GM12875 (cell line): ENCODE measurements at regions not wholly inside any gene's neighbourhood (a gene's known extent, or its start where the extent isn't known, plus 50 kb on each side); places are given as distances from the start of the nearest gene placed in this dataset.

Experiments used
- H3K4me3 ChIP-seq: one replicate; pipeline ENCODE4 v1.5.1; 2011; ENCODE audit warnings: low read depth, low read length, control low read depth
- CTCF ChIP-seq: IDR thresholded peaks from 2 replicates; pipeline ENCODE4 v1.5.1; 2011; ENCODE audit warnings: low read depth, mild to moderate bottlenecking, control low read depth, inconsistent platforms, low read length, moderate library complexity, borderline replicate concordance; ENCODE audit not compliant: insufficient read depth

DNA sequence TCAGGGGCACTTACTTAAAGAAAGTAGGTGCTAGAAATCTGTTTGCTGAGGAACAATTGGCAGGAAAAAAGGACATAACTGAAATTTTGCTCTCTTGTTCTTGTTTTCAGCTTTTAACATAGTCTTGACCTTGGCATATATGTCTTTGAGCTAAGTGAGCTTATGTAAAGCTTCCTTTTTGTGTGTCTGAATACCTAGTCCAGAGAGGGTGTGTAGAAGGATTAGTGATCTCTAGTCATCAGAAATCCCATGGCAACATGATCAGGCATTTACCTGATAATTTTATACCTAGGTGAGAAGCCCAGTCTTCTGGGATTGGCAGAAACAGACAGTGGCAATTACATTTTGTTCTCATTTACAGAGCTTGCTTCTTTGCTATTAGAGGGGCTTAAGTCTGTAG is 166.1 kb downstream of the SNAPC1 start:
- TF ChIP-seq CTCF: no peak
- H3K4me3 ChIP-seq: no peak overlapping the region

DNA sequence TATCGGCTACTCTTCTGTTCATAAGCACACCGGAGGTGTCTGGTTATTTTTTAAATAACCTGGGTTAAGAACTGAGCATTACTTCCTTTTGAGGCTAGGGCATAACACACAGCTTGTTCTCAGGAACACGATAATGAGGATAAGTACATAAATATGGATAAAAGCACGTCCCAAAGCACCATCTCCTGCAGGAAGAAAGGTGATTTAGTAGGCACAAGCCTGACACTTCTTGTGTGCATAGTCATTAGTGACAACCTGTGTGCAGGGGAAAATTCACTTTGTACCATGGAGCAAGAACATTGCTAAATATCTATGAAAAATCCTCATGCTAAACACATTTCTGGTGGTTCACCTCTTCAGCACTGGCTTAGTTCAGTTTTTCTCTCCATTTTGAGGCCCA is 166.5 kb downstream of the SNAPC1 start:
- TF ChIP-seq CTCF: no peak
- H3K4me3 ChIP-seq: no peak overlapping the region

DNA sequence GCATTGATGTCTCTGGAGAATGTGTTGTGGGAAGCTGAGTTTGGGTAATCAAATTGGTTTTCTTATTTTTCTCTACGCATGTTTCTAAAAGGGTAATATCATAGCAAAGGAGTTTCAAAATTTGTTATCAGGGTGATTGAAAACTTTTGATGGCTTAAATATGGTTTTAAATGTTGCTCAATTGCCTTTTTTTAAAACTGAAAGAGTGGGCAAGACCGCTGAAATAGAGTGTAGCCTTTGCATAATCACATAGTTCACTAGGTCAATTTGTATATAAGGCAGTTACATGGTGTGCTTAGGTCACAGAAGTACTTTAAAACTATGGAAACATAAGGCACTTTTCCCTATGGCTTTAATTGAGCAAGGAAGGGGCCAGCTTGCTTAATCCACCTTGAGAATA is 167.4 kb downstream of the SNAPC1 start:
- TF ChIP-seq CTCF: no peak

GRCh38 chr14:61930101-61930857 is 168.1 kb downstream of the SNAPC1 start:
- H3K4me3 ChIP-seq: no peak overlapping the region

More for the DNA sequence above, 167.4 kb downstream of the SNAPC1 start:
- H3K4me3 ChIP-seq: no peak overlapping the region

DNA sequence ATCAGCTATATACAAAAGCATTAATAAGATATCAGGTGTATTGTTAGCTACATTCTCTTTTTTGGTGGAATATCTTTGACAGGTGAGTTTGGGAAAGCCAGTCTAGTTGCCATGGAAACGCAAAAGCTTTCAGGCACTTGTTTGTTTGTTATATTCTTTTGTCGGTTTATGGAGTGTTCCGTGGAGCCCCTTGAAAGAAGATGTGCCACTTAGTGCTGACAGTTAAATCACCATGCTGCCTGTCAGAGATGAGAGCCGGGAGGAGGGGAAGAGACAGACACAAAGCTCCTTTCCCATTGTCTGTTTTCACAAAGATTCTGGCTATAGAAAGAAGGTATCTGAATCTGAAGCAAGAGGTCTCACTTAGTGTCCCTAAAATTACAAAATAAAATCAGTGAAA is 170.8 kb downstream of the SNAPC1 start:
- TF ChIP-seq CTCF: no peak
- H3K4me3 ChIP-seq: no peak overlapping the region

More at GRCh38 chr14:61930101-61930857, 168.1 kb downstream of the SNAPC1 start:
- TF ChIP-seq CTCF: no peak

- H3K4me3 ChIP-seq: no peak overlapping the region
- TF ChIP-seq CTCF: no peak
Measured at GRCh38 chr14:61934385-61934784, 172.2 kb downstream of the SNAPC1 start.

- H3K4me3 ChIP-seq: no peak overlapping the region
- no peak for TF ChIP-seq CTCF
Measured at GRCh38 chr14:61939776-61940175, 177.6 kb downstream of the SNAPC1 start.
